Activated CD8-positive, alpha-beta memory T cell treated with anti-CD3 and anti-CD28 coated beads, Interleukin-2, amount 10 ng/mL, durations not matched to agents 7 days and 5 days (primary cell): ENCODE measurements at regions not wholly inside any gene's neighbourhood (a gene's known extent, or its start where the extent isn't known, plus 50 kb on each side); places are given as distances from the start of the nearest gene placed in this dataset.

Source experiments
- ATAC-seq: fragments of 150-1000 bp; cut with Tn5 transposase; one replicate; pipeline ENCODE4 v1.10.0; 2021; ENCODE audit warnings: moderate library complexity
- CTCF ChIA-PET: fragments of 350-600 bp; sonication (Branson Sonifier 250); formaldehyde crosslinking; loops from one replicate; lab custom pipeline; 2021; ENCODE audit warnings: antibody characterized with exemption; lab: Charles Lee
- DNase-seq: peaks from one replicate; pipeline ENCODE4 v3.0.0-alpha.2; 2020
- H3K27ac Mint-ChIP-seq: one replicate; pipeline ENCODE4 v1.8.0; 2021; ENCODE audit warnings: mild to moderate bottlenecking, mixed read lengths
- H3K27me3 Mint-ChIP-seq: one replicate; pipeline ENCODE4 v1.8.0; 2021; ENCODE audit warnings: mixed read lengths
- H3K36me3 Mint-ChIP-seq: one replicate; pipeline ENCODE4 v1.8.0; 2021; ENCODE audit warnings: mild to moderate bottlenecking, mixed read lengths
- H3K4me1 Mint-ChIP-seq: one replicate; pipeline ENCODE4 v1.8.0; 2021; ENCODE audit warnings: mixed read lengths
- H3K4me3 Mint-ChIP-seq: one replicate; pipeline ENCODE4 v1.8.0; 2021; ENCODE audit warnings: mild to moderate bottlenecking, moderate library complexity, mixed read lengths
- H3K9me3 Mint-ChIP-seq: one replicate; pipeline ENCODE4 v1.8.0; 2022; ENCODE audit warnings: low read depth, mixed read lengths

DNA sequence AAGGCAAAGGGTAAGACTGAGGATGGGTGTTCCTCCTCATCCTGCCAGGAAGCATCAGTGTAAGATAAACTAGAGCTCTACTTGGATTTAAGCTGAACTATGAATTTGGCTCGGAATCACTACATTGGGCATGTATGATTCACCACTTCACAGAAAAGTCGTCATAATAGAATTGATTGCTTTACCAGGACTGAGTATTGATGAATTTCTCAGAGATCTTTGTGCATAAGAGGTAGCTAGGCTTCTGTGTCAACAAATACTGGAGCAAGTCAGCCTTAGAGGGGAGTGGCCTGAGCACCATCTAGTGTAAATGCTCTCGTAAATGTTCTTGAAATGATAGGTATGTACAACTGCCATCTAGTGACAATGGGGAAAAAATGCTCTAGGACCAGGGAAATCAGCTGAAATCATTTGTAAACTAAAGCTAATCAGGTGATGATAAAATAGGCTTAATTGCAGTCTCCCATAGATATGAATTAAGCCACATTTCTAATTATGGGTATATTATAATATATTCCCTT, 309.5 kb upstream of the FMR1 start:
- CTCF ChIA-PET, result no interaction called here
- no peaks in the 10 kb centered on the region for H3K27me3 Mint-ChIP-seq

DNA sequence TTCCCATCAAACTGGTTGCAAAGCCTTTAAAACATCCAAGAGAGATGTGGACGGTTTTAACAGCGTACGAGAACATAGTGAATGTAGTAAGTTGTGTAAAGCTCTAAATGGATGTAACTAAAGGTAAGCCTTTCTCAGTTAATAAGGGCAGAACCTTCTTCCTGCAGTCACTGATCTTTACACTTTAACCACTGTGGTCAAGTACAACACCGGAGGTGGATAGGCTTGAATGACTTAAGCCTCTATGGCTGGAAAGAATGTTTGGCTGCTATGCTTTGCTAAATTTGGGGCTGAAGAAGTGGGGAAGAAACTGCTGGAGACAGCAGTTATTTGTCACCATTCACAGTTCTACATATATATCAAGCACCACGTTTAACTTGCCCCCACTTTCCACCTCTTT, 285.1 kb upstream of the FMR1 start:
- no peak for ATAC-seq
- Mint-ChIP-seq H3K27ac (no peak overlapping the region), H3K36me3 (no peaks in the 10 kb centered on the region), H3K9me3 (no peaks in the 10 kb centered on the region), H3K4me1 (no peaks in the 10 kb centered on the region), H3K27me3 (no peaks in the 10 kb centered on the region), H3K4me3 (no peak overlapping the region)
- no peak for DNase-seq
- CTCF ChIA-PET, result no interaction called here

More for the DNA sequence above, 309.5 kb upstream of the FMR1 start:
- H3K9me3 Mint-ChIP-seq, result no peaks in the 10 kb centered on the region
- H3K4me3 Mint-ChIP-seq, result no peak overlapping the region
- DNase-seq (no peak), ATAC-seq (no peak)
- no peak overlapping the region for H3K27ac Mint-ChIP-seq
- H3K36me3 Mint-ChIP-seq, result no peaks in the 10 kb centered on the region
- no peaks in the 10 kb centered on the region for H3K4me1 Mint-ChIP-seq

DNA sequence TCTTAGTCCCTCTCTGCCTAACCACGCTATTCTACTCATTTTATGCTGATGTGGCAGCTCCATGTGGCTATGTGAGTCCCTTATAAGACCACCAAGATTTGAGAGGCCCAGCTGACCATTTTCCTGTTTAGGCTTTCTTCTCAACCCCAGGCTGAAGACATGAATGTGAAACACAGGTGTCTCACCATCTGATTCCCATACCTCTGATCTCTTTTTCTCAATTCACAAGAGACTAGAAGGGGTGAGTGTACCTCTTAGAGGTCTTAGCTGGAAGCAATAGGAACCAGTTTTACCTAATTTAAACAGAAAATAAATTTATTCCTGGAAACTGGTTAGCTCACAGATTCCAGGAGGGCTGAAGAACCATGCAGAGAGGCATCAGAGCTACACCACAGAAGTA, 276.5 kb upstream of the FMR1 start:
- Mint-ChIP-seq H3K9me3 (no peaks in the 10 kb centered on the region), H3K36me3 (no peaks in the 10 kb centered on the region), H3K4me1 (no peaks in the 10 kb centered on the region), H3K4me3 (no peak overlapping the region), H3K27me3 (no peaks in the 10 kb centered on the region), H3K27ac (no peak overlapping the region)
- ATAC-seq (no peak), DNase-seq (no peak)
- CTCF ChIA-PET, result no interaction called here

DNA sequence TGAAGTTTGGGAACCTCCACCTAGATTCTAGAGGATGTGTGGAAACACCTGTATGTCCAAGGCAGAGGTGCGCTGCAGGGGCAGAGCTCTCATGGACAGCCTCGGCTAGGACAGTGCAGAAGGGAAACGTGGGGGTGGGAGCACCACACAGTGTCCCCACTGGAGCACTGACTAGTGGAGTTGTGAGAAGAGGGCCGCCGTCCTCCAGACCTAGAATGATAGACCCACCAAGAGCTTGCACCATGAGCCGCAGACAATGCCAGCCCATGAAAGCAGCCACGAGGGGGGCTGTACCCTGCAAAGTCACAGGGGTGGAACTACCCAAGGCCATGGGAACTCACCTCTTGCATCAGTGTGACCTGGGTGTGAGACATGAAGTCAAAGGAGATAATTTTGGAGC, 274.5 kb upstream of the FMR1 start:
- CTCF ChIA-PET, result no interaction called here
- no peak for ATAC-seq
- Mint-ChIP-seq H3K4me3 (no peak overlapping the region), H3K27me3 (no peaks in the 10 kb centered on the region), H3K4me1 (no peaks in the 10 kb centered on the region), H3K9me3 (no peaks in the 10 kb centered on the region), H3K27ac (no peak overlapping the region), H3K36me3 (no peaks in the 10 kb centered on the region)
- no peak for DNase-seq

DNA sequence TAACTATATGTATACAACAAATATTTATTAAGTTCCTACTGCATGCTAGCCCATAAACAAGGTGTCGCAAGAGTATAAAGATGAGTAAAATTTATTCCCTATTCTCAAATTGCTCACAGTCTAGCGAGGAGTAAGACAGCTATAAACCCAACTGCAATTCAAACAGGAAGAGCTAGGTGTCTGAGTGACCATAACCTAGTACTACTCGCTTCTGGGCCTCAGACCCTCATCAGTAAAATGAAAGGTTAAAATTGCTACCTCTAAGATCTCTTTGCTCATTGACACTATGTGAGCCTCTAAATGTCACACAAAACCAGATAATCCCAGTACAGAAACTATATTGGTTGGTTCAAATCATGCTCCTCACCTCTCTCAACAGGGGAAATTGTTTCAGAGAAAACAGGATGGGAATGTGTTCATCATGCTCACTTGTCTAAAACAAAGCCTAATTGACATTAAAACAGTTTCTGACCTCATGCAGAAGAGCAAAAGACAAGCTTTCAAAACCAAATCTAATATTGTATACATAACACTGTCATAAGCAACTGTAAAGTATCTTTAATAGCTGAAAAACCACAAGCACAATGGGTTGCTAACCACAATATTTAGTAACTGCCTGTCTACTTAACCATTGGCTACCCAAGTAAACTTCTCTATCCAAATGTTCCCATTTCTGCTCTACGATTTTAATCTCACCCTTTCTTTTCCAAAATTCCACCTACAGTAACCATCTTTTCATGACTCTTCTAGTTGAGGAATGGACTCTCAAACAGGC, 264.6 kb upstream of the FMR1 start:
- CTCF ChIA-PET, result no interaction called here
- Mint-ChIP-seq H3K27ac (no peak overlapping the region), H3K36me3 (no peaks in the 10 kb centered on the region), H3K27me3 (no peaks in the 10 kb centered on the region), H3K4me1 (no peaks in the 10 kb centered on the region), H3K4me3 (no peak overlapping the region), H3K9me3 (no peaks in the 10 kb centered on the region)
- ATAC-seq, result no peak
- no peak for DNase-seq

DNA sequence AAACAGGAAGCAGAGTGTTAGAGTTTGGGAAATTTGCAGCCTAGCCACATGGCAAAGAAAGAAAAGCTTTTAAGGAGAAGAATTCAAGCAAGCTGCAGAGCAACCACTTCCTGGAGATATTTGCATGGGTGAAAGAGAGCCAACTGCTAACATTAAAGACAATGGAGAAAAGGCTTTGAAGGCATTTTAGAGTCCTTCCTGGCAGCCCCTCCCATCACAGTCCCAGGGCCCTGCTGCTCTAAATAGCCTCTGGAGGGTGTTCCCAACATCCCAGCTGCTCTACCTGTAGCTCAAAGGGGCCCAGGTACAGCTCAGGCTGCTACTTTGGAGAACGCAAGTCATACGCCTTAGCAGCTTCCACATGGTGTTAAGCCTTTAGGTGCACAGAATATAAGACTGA, 235.9 kb upstream of the FMR1 start:
- no peak for ATAC-seq
- no peaks in the 10 kb centered on the region for H3K36me3 Mint-ChIP-seq
- no peak overlapping the region for H3K4me3 Mint-ChIP-seq
- no peaks in the 10 kb centered on the region for H3K27me3 Mint-ChIP-seq
- no peak for DNase-seq
- no peaks in the 10 kb centered on the region for H3K4me1 Mint-ChIP-seq
- H3K9me3 Mint-ChIP-seq, result no peaks in the 10 kb centered on the region
- no peak overlapping the region for H3K27ac Mint-ChIP-seq
- CTCF ChIA-PET, result no interaction called here

DNA sequence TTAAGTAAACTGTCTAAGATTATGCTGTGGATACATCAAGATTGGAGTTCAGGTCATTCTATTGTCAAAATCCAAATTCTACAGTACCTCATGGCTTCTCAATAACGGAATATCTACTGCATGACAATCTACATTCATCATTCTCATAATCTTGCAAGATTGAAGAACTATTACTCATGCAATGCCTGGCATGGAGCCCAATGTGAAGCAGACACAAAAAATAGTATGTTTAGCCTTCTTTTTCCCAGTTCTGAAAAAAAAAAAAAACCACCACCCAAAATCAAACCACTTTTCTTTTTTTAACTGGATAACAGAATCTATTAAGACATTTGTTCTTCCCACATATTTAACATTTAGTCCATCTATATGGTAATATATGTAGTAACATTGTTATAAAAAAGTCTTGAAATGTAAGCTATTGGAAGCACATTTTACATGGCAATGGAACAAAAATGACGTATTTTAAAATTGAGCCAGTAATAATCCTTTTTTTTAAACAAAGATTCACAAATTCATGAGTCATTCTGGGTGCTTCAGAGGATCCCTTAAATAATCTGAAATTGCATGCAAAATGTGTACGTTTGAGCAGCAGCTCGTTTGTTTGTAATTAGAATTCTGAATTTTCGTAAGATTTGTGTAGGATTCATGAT, 232.2 kb upstream of the FMR1 start:
- no peak for ATAC-seq
- CTCF ChIA-PET, result no interaction called here
- H3K4me3 Mint-ChIP-seq, result no peak overlapping the region
- no peaks in the 10 kb centered on the region for H3K36me3 Mint-ChIP-seq
- H3K4me1 Mint-ChIP-seq, result no peaks in the 10 kb centered on the region
- no peaks in the 10 kb centered on the region for H3K9me3 Mint-ChIP-seq
- no peak for DNase-seq
- H3K27ac Mint-ChIP-seq, result no peak overlapping the region
- H3K27me3 Mint-ChIP-seq, result no peaks in the 10 kb centered on the region

DNA sequence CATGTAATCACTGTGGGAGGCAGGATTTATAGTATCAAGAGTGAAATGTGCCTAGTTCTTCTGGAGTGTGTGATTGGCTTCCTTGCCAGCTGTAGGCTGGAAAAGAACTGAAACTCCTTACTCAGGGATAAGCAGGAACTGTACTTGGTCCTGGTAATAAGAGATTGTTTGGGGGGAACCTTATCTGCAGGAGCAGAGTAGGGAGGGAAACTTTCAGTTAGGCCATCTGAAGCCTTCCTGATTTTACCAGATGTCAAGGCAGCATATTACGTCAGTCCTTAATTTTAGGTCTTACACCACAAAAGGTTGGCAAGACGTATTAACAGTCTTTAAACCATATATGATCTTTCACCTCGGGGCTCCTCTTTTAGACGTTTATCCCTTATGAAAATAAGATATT, 231.5 kb upstream of the FMR1 start:
- H3K27ac Mint-ChIP-seq, result no peak overlapping the region
- DNase-seq (no peak), ATAC-seq (no peak)
- no peaks in the 10 kb centered on the region for H3K27me3 Mint-ChIP-seq
- no peaks in the 10 kb centered on the region for H3K9me3 Mint-ChIP-seq
- CTCF ChIA-PET, result no interaction called here
- no peak overlapping the region for H3K4me3 Mint-ChIP-seq
- H3K4me1 Mint-ChIP-seq, result no peaks in the 10 kb centered on the region
- no peaks in the 10 kb centered on the region for H3K36me3 Mint-ChIP-seq

DNA sequence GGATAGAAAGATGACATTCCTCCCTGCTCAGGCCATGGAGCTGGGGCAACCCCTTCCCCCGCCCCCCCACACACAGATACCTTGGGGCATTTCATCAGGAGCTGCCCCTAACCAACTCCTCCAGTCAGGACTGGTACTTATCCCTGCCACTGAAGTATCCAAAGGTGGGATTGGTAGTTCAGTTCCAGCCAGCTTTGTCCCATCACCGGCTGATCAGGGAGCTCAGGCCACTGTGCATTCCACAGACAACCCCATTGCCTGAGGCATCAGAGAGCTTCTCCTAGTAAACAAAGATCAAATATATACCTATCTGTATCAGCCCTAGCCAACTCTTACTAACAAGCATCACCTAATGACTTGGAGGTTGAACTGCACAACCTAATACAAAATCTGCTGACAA, 218.2 kb upstream of the FMR1 start:
- H3K36me3 Mint-ChIP-seq, result no peaks in the 10 kb centered on the region
- CTCF ChIA-PET, result no interaction called here
- H3K27me3 Mint-ChIP-seq, result no peaks in the 10 kb centered on the region
- H3K4me1 Mint-ChIP-seq, result no peaks in the 10 kb centered on the region
- peaks cover 2% of the 10 kb centered on the region for H3K9me3 Mint-ChIP-seq
- no peak for ATAC-seq
- no peak overlapping the region for H3K27ac Mint-ChIP-seq
- no peak for DNase-seq
- H3K4me3 Mint-ChIP-seq, result no peak overlapping the region

DNA sequence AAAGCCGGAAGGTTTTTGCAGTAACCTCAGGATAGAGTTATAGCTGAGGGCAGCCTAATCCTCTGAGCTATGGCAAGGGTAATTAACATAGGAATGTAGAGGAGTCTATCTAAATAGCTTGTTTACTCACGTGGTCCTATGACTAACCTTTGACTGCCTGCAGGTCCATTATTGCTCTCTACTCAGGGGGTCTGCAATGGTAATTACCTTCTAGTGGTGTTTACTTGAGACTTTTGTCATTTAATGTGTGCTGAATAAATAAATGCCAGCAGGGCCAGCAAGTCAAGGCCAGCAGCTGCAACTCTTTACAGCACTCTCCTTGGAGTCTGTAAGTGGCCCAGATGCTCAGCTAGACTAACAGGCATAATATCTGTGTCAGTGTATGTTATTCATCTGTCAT, 212.7 kb upstream of the FMR1 start:
- Mint-ChIP-seq H3K27me3 (no peaks in the 10 kb centered on the region), H3K27ac (no peak overlapping the region), H3K36me3 (no peaks in the 10 kb centered on the region), H3K9me3 (no peaks in the 10 kb centered on the region), H3K4me3 (no peak overlapping the region), H3K4me1 (no peaks in the 10 kb centered on the region)
- CTCF ChIA-PET, result no interaction called here
- no peak for ATAC-seq
- no peak for DNase-seq

DNA sequence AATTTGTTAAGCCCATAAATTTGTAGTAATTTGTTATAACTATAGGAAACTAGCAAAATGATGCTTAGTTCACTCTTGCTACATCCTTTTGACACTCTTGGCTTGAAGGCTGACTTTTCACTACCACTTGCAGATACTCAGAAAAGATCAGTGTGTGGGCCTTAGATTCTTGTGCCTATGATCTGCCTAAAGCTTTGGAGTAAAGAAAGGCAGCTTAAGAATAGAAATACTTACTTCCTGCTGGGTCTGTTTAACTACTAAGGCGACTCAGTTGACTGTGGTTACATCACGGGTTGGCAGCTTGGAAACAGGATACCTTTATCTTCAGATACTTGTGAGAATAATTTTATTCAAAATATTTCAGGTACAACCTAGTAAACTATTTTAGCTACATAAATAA, 201.4 kb upstream of the FMR1 start:
- CTCF ChIA-PET, result no interaction called here
- DNase-seq (no peak), ATAC-seq (no peak)
- no peaks in the 10 kb centered on the region for H3K27me3 Mint-ChIP-seq
- H3K27ac Mint-ChIP-seq, result no peak overlapping the region
- no peaks in the 10 kb centered on the region for H3K36me3 Mint-ChIP-seq
- H3K4me1 Mint-ChIP-seq, result no peaks in the 10 kb centered on the region
- H3K4me3 Mint-ChIP-seq, result no peak overlapping the region
- H3K9me3 Mint-ChIP-seq, result no peaks in the 10 kb centered on the region

DNA sequence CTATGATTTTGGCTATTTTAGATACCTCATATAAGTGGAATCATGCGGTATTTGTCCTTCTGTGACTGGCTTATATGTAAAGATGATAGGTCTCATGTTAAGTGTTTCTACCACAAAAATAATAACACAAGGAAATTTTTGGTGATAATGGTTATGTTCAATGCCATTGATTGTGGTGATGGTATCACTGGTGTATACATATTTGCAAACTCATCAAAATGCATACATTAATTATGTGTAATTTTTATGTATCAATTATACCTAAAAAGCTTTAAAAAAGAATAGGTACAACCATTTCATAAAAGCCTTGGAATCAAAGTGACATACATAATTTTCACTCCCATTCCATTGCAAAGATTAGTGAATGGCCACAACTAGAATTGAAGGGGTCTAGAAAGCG, 178.3 kb upstream of the FMR1 start:
- no peak overlapping the region for H3K27ac Mint-ChIP-seq
- H3K4me1 Mint-ChIP-seq, result peaks cover 6% of the 10 kb centered on the region
- ATAC-seq (no peak), DNase-seq (no peak)
- no peaks in the 10 kb centered on the region for H3K36me3 Mint-ChIP-seq
- H3K9me3 Mint-ChIP-seq, result no peaks in the 10 kb centered on the region
- no peak overlapping the region for H3K4me3 Mint-ChIP-seq
- H3K27me3 Mint-ChIP-seq, result no peaks in the 10 kb centered on the region
- CTCF ChIA-PET, result no interaction called here

DNA sequence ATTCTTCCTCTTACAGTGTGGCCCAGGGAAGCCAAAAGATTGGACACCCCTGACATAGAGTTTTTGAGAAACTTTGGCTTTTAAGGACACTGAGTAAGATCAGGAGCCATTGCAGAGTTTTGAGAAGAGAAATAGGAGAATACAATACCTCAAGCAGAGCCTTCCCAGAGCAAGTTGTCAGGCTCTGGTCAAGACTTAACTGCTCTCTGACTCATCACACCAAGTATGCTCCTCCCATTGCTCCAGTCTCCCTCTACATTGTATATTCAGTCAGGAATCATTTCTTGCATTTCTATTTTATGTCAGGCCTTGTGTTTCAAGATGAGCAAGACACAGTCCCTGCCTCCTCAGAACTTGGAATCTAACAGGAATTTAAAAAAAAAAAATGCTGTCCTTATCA, 176.4 kb upstream of the FMR1 start:
- CTCF ChIA-PET, result no interaction called here
- ATAC-seq, result no peak
- Mint-ChIP-seq H3K27me3 (no peaks in the 10 kb centered on the region), H3K4me1 (peaks cover 9% of the 10 kb centered on the region), H3K4me3 (no peak overlapping the region), H3K27ac (no peak overlapping the region), H3K9me3 (no peaks in the 10 kb centered on the region), H3K36me3 (no peaks in the 10 kb centered on the region)
- no peak for DNase-seq

DNA sequence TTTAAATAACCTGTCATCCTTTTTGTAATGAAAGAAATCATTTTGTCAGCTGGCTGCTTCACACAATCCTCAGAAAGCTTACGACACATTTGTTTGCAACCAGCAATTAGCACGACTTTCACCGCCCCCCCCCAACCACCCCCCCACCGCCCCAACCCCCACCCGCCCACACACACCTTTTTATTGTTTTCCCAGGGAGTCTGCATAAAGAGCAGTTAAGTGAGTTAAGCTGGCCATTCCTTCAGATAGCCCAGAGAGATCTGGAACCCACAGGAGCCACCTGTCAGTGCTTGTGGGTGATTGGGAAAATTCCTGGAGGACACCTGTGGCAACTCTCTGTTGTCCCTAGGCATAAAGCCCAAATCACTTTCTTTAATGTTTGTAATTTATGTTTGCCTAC, 175.7 kb upstream of the FMR1 start:
- H3K27ac Mint-ChIP-seq, result no peak overlapping the region
- no peak for ATAC-seq
- H3K4me3 Mint-ChIP-seq, result no peak overlapping the region
- H3K4me1 Mint-ChIP-seq, result peaks cover 11% of the 10 kb centered on the region
- CTCF ChIA-PET, result no interaction called here
- no peaks in the 10 kb centered on the region for H3K27me3 Mint-ChIP-seq
- H3K36me3 Mint-ChIP-seq, result no peaks in the 10 kb centered on the region
- no peak for DNase-seq
- H3K9me3 Mint-ChIP-seq, result no peaks in the 10 kb centered on the region
